ENCODE measurements at regions not wholly inside any gene's neighbourhood (a gene's known extent, or its start where the extent isn't known, plus 50 kb on each side); places are given as distances from the start of the nearest gene placed in this dataset.
A peak's percentile ranks its signal among the peaks of the same experiment; 100 is the strongest.

- TF ChIP-seq CTCF (IDR thresholded peaks at IDR 0.05) (no peak), POLR2A (IDR thresholded peaks at IDR 0.05) (no peak)
- no peak overlapping the region for H3K27ac ChIP-seq
- H3K27me3 ChIP-seq = no peaks in the 10 kb centered on the region
- WGBS, 2 donors = 70 to 77% methylated on average over 2 of the region's 2 CpGs
- H3K36me3 ChIP-seq = no peaks in the 10 kb centered on the region
- no peak for DNase-seq
- H3K4me3 ChIP-seq (replicated peaks in 1 of 3) = no peak overlapping the region
- H3K4me1 ChIP-seq = peaks cover 23 to 28% of the 10 kb centered on the region in 2 donors
- no peaks in the 10 kb centered on the region for H3K9me3 ChIP-seq
- intact Hi-C loops (cut with DNase I) = no loop called here
Measured at GRCh38 chr6:4404415-4404814, 269.0 kb upstream of the ECI2 start.

GRCh38 chr6:4403828-4404227 is 268.5 kb upstream of the ECI2 start:
- WGBS, 2 donors = 33 to 37% methylated on average over 4 of the region's 4 CpGs
- peak; percentile 54 to 55 for DNase-seq
- no peak overlapping the region for H3K27ac ChIP-seq
- no peaks in the 10 kb centered on the region for H3K9me3 ChIP-seq
- H3K4me3 ChIP-seq (replicated peaks in 1 of 3) = no peak overlapping the region
- no peak for TF ChIP-seq CTCF (IDR thresholded peaks at IDR 0.05)
- no peak for TF ChIP-seq POLR2A (IDR thresholded peaks at IDR 0.05)
- peaks cover 23 to 28% of the 10 kb centered on the region in 2 donors for H3K4me1 ChIP-seq
- intact Hi-C loops (cut with DNase I) = no loop called here
- no peaks in the 10 kb centered on the region for H3K36me3 ChIP-seq
- no peaks in the 10 kb centered on the region for H3K27me3 ChIP-seq

GRCh38 chr6:4403023-4403752 is 267.8 kb upstream of the ECI2 start:
- no peak for DNase-seq
- TF ChIP-seq CTCF (IDR thresholded peaks at IDR 0.05) (no peak), POLR2A (IDR thresholded peaks at IDR 0.05) (no peak)
- H3K27ac ChIP-seq = no peak overlapping the region
- no peak overlapping the region for H3K4me3 ChIP-seq (replicated peaks in 1 of 3)
- intact Hi-C loops (cut with DNase I) = no loop called here
- no peaks in the 10 kb centered on the region for H3K9me3 ChIP-seq
- no peaks in the 10 kb centered on the region for H3K27me3 ChIP-seq
- H3K4me1 ChIP-seq = peaks cover 23 to 28% of the 10 kb centered on the region in 2 donors
- H3K36me3 ChIP-seq = no peaks in the 10 kb centered on the region
- 79 to 88% methylated on average over 12 of the region's 12 CpGs for WGBS, 2 donors

GRCh38 chr6:4402477-4402976 is 267.2 kb upstream of the ECI2 start:
- peaks cover 23 to 28% of the 10 kb centered on the region in 2 donors for H3K4me1 ChIP-seq
- no peaks in the 10 kb centered on the region for H3K9me3 ChIP-seq
- H3K27ac ChIP-seq = no peak overlapping the region
- no peak for TF ChIP-seq CTCF (IDR thresholded peaks at IDR 0.05)
- TF ChIP-seq POLR2A (IDR thresholded peaks at IDR 0.05) = no peak
- DNase-seq = peak; percentile 15 to 17
- no peaks in the 10 kb centered on the region for H3K27me3 ChIP-seq
- intact Hi-C loops (cut with DNase I) = no loop called here
- 64 to 75% methylated on average over 9 to 11 of the region's 11 CpGs for WGBS, 2 donors
- H3K4me3 ChIP-seq (replicated peaks in 1 of 3) = no peak overlapping the region
- no peaks in the 10 kb centered on the region for H3K36me3 ChIP-seq
